PC-9 (cell line): ENCODE measurements at regions not wholly inside any gene's neighbourhood (a gene's known extent, or its start where the extent isn't known, plus 50 kb on each side); places are given as distances from the start of the nearest gene placed in this dataset.

Source experiments
- BruUV-seq: library from RNA; stranded (reverse); fragments of 400-500 nt; replicated peaks from 2 replicates; lab custom pipeline; 2021; lab: Mats Ljungman, UMichigan
- CTCF ChIA-PET: fragments of 300-600 bp; sonication (Branson Sonifier 250); formaldehyde crosslinking; loops from one replicate; lab custom pipeline; 2022; ENCODE audit warnings: antibody characterized with exemption; lab: Charles Lee
- POLR2A ChIA-PET: fragments of 300-600 bp; sonication (Branson Sonifier 250); formaldehyde crosslinking; loops from one replicate; lab custom pipeline; 2022; ENCODE audit warnings: antibody characterized with exemption; ENCODE audit not compliant: unreplicated experiment; lab: Charles Lee
- DNase-seq, 2 experiments: peaks; one replicate each; pipeline versions ENCODE4 v3.0.0 to v3.0.0-alpha.2; 2015 to 2022; ENCODE audit warnings: mixed read lengths in 1 of 2
- H2AFZ ChIP-seq: fragments of 200-600 bp; sonication (generic); 2 replicates; pipeline ENCODE4 v1.8.1; 2017; ENCODE audit warnings: antibody characterized with exemption
- H3F3A ChIP-seq: fragments of 200-600 bp; sonication (generic); 2 replicates; pipeline ENCODE4 v1.8.1; 2017; ENCODE audit warnings: antibody characterized with exemption, mild to moderate bottlenecking, low read depth; ENCODE audit not compliant: insufficient read depth
- H3K27ac ChIP-seq: fragments of 200-600 bp; sonication (generic); 2 replicates; pipeline ENCODE4 v1.6.1; 2016; ENCODE audit warnings: mixed run types
- H3K27me3 ChIP-seq: fragments of 200-600 bp; sonication (generic); 2 replicates; pipeline ENCODE4 v1.6.1; 2016; ENCODE audit warnings: low read depth, mixed run types; ENCODE audit not compliant: insufficient read depth
- H3K36me3 ChIP-seq: fragments of 200-600 bp; sonication (generic); 2 replicates; pipeline ENCODE4 v1.6.1; 2016; ENCODE audit warnings: low read depth, mixed run types
- H3K4me1 ChIP-seq: fragments of 200-600 bp; sonication (generic); replicated peaks from 2 replicates; pipeline ENCODE4 v1.6.1; 2016; ENCODE audit warnings: mixed run types; ENCODE audit not compliant: insufficient read depth
- H3K4me2 ChIP-seq: fragments of 200-600 bp; sonication (generic); 2 replicates; pipeline ENCODE4 v1.6.1; 2017; ENCODE audit warnings: mixed run types
- H3K4me3 ChIP-seq: fragments of 200-600 bp; sonication (generic); 2 replicates; pipeline ENCODE4 v1.6.1; 2016; ENCODE audit warnings: mixed run types
- H3K79me2 ChIP-seq: fragments of 200-600 bp; sonication (generic); 2 replicates; pipeline ENCODE4 v1.6.1; 2017; ENCODE audit warnings: low read depth, mixed run types
- H3K9me2 ChIP-seq: fragments of 200-600 bp; sonication (generic); 2 replicates; pipeline ENCODE4 v1.8.1; 2017; ENCODE audit warnings: mild to moderate bottlenecking; ENCODE audit not compliant: insufficient read depth
- H3K9me3 ChIP-seq: fragments of 200-600 bp; sonication (generic); 2 replicates; pipeline ENCODE4 v1.8.1; 2016; ENCODE audit warnings: low read depth; ENCODE audit not compliant: insufficient read depth
- H4K20me1 ChIP-seq: fragments of 200-600 bp; sonication (generic); 2 replicates; pipeline ENCODE4 v1.8.1; 2017; ENCODE audit not compliant: insufficient read depth
- CTCF ChIP-seq: fragments of 200-600 bp; sonication (generic); conservative IDR thresholded peaks from 2 replicates; pipeline ENCODE4 v1.6.1; 2017; ENCODE audit warnings: mixed run types, antibody characterized with exemption, mild to moderate bottlenecking, moderate library complexity
- EZH2 ChIP-seq: fragments of 200-600 bp; sonication (generic); IDR thresholded peaks from 2 replicates; pipeline ENCODE4 v1.8.0; 2017; ENCODE audit warnings: antibody characterized with exemption, low read depth
- intact Hi-C: fragments of 100-400 bp; cut with micrococcal nuclease; formaldehyde crosslinking; loops from one replicate; pipeline ENCODE4 v1.10.0; 2022; ENCODE audit not compliant: unreplicated experiment

GRCh38 chr2:204131621-204132020, 195.1 kb downstream of the ICOS start:
- no TSS peak for BruUV-seq
- Histone ChIP-seq H3K9me3 (no peaks in the 10 kb centered on the region), H3K4me3 (no peak overlapping the region), H3K27me3 (peaks cover 47% of the 10 kb centered on the region), H3K79me2 (no peaks in the 10 kb centered on the region), H2AFZ (no peak overlapping the region), H3K27ac (no peak overlapping the region), H3K4me2 (no peak overlapping the region), H3K9me2 (no peaks in the 10 kb centered on the region), H3F3A (no peaks in the 10 kb centered on the region), H4K20me1 (no peaks in the 10 kb centered on the region), H3K4me1 (no peaks in the 10 kb centered on the region), H3K36me3 (no peaks in the 10 kb centered on the region)
- CTCF ChIA-PET, result no interaction called here
- POLR2A ChIA-PET, result no interaction called here
- TF ChIP-seq EZH2 (no peak), CTCF (no peak)
- no peak for DNase-seq
- intact Hi-C loops, result no loop called here

DNA sequence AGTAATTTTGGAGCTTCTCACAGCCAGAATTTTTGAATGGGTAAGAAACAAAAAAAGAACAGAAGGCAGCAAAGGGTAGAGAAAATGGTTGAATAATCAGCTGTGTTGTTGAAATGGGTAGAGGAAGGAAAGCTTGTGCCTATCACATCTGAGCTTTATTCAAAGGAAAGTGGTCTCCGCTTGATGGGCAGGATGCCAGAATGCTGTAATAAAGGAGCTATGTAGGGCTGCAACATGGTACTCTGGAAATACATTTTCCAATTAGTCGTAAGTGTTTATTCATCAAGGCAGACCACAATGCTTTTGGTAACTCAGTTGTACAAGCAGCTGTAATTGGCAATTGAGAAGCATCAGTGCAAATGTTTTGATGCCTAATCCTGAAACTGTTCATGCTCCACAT, 196.9 kb downstream of the ICOS start:
- no TSS peak for BruUV-seq
- no peaks in the 10 kb centered on the region for H3K4me1 ChIP-seq
- no peak overlapping the region for H3K4me3 ChIP-seq
- intact Hi-C loops, result no loop called here
- ChIA-PET POLR2A (no interaction called here), CTCF (no interaction called here)
- no peaks in the 10 kb centered on the region for H3K9me3 ChIP-seq
- no peak overlapping the region for H3K4me2 ChIP-seq
- H3K79me2 ChIP-seq, result no peaks in the 10 kb centered on the region
- H3K27ac ChIP-seq, result no peak overlapping the region
- no peaks in the 10 kb centered on the region for H3F3A ChIP-seq
- no peak for DNase-seq
- H3K9me2 ChIP-seq, result no peaks in the 10 kb centered on the region
- TF ChIP-seq EZH2 (no peak), CTCF (no peak)
- H3K36me3 ChIP-seq, result no peaks in the 10 kb centered on the region
- H2AFZ ChIP-seq, result no peak overlapping the region
- H3K27me3 ChIP-seq, result peaks cover 54% of the 10 kb centered on the region
- H4K20me1 ChIP-seq, result no peaks in the 10 kb centered on the region

GRCh38 chr2:204134421-204134820, 197.9 kb downstream of the ICOS start:
- H3K36me3 ChIP-seq, result no peaks in the 10 kb centered on the region
- no peaks in the 10 kb centered on the region for H3K9me3 ChIP-seq
- H3K27me3 ChIP-seq, result peaks cover 52% of the 10 kb centered on the region
- POLR2A ChIA-PET, result no interaction called here
- H3K79me2 ChIP-seq, result no peaks in the 10 kb centered on the region
- CTCF ChIA-PET, result no interaction called here
- BruUV-seq, result no TSS peak
- H3K4me2 ChIP-seq, result no peak overlapping the region
- no peaks in the 10 kb centered on the region for H3K4me1 ChIP-seq
- H2AFZ ChIP-seq, result no peak overlapping the region
- intact Hi-C loops, result no loop called here
- no peak overlapping the region for H3K4me3 ChIP-seq
- H3F3A ChIP-seq, result no peaks in the 10 kb centered on the region
- DNase-seq, result no peak
- no peak overlapping the region for H3K27ac ChIP-seq
- H3K9me2 ChIP-seq, result no peaks in the 10 kb centered on the region
- TF ChIP-seq EZH2, result no peak
- TF ChIP-seq CTCF, result no peak
- H4K20me1 ChIP-seq, result no peaks in the 10 kb centered on the region
